Liver (tissue), 3 donors: ENCODE measurements at regions not wholly inside any gene's neighbourhood (a gene's known extent, or its start where the extent isn't known, plus 50 kb on each side); places are given as distances from the start of the nearest gene placed in this dataset.

ENCODE experiments used
- EGR1 ChIP-seq, 2 donors: IDR thresholded peaks; 2 replicates each; pipeline ENCODE4 v1.6.1; 2016 to 2018; ENCODE audit warnings: antibody characterized with exemption in 2 of 2, low read depth in 2 of 2
- GABPA ChIP-seq, 2 donors: IDR thresholded peaks in 1 of 2; conservative IDR thresholded peaks in 1 of 2; 2 replicates each; pipeline ENCODE4 v1.6.1; 2016; ENCODE audit warnings: antibody characterized with exemption in 2 of 2, mild to moderate bottlenecking in 1 of 2, moderate library complexity in 1 of 2
- HNF4G ChIP-seq: IDR thresholded peaks from 2 replicates; pipeline ENCODE4 v1.6.1; 2016; ENCODE audit warnings: antibody characterized with exemption
- RAD21 ChIP-seq, 2 donors: IDR thresholded peaks; 2 replicates each; pipeline ENCODE4 v1.6.1; 2016; ENCODE audit warnings: antibody characterized with exemption in 2 of 2, mild to moderate bottlenecking in 2 of 2
- SP1 ChIP-seq: IDR thresholded peaks from 2 replicates; pipeline ENCODE4 v1.6.1; 2018; ENCODE audit warnings: antibody characterized with exemption, mild to moderate bottlenecking
- YY1 ChIP-seq: IDR thresholded peaks from 2 replicates; pipeline ENCODE4 v1.6.1; 2016; ENCODE audit warnings: antibody characterized with exemption, mild to moderate bottlenecking
- TF ChIP-seq, protein P1 (sequence below): fragments of 150-350 bp; IDR thresholded peaks from 2 replicates; pipeline ENCODE4 v1.5.1; 2017; ENCODE audit warnings: improper control_type of control experiment, low read depth, low read length; ENCODE audit not compliant: missing input control
- TF ChIP-seq, protein P2 (sequence below): IDR thresholded peaks from 2 replicates; pipeline ENCODE4 v1.6.1; 2016; ENCODE audit warnings: antibody characterized with exemption
- TF ChIP-seq, protein P3 (sequence below): IDR thresholded peaks from 2 replicates; pipeline ENCODE4 v1.6.1; 2016; ENCODE audit warnings: antibody characterized with exemption, mild to moderate bottlenecking
- donor health status: healthy.
- donor health status: healthy.

DNA sequence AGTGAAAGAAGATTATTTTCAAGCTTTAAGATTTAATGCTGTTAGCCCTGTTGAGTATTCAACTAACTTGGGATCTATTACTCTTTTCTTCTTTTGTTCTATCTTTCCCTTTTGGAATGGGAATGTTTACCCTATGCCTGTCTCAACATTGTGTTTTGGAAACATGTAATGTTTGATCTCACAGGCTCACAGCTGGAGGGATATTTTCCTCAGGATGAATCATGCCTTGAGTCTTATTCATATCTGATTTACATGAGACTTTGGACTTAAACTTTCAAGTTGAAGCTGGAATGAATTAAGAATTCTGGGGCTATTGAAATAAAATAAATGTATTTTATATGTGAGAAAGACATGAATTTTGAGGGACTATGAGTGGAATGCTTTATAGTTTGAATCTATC lies 607.8 kb upstream of the PTGER4 start:
- TF ChIP-seq HNF4G (no peak), EGR1 (IDR thresholded peaks at IDR 0.05; ENCODE audit: low read depth in 2 of 2) (no peak), YY1 (no peak), SP1 (no peak), GABPA (IDR thresholded peaks at IDR 0.05 in 1 of 2, conservative IDR thresholded peaks at IDR 0.05 in 1 of 2) (no peak), RAD21 (IDR thresholded peaks at IDR 0.05) (no peak)
- TF ChIP-seq, protein P1, sequence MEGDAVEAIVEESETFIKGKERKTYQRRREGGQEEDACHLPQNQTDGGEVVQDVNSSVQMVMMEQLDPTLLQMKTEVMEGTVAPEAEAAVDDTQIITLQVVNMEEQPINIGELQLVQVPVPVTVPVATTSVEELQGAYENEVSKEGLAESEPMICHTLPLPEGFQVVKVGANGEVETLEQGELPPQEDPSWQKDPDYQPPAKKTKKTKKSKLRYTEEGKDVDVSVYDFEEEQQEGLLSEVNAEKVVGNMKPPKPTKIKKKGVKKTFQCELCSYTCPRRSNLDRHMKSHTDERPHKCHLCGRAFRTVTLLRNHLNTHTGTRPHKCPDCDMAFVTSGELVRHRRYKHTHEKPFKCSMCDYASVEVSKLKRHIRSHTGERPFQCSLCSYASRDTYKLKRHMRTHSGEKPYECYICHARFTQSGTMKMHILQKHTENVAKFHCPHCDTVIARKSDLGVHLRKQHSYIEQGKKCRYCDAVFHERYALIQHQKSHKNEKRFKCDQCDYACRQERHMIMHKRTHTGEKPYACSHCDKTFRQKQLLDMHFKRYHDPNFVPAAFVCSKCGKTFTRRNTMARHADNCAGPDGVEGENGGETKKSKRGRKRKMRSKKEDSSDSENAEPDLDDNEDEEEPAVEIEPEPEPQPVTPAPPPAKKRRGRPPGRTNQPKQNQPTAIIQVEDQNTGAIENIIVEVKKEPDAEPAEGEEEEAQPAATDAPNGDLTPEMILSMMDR: no peak
- TF ChIP-seq, protein P2, sequence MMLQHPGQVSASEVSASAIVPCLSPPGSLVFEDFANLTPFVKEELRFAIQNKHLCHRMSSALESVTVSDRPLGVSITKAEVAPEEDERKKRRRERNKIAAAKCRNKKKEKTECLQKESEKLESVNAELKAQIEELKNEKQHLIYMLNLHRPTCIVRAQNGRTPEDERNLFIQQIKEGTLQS: no peak
- TF ChIP-seq, protein P3, sequence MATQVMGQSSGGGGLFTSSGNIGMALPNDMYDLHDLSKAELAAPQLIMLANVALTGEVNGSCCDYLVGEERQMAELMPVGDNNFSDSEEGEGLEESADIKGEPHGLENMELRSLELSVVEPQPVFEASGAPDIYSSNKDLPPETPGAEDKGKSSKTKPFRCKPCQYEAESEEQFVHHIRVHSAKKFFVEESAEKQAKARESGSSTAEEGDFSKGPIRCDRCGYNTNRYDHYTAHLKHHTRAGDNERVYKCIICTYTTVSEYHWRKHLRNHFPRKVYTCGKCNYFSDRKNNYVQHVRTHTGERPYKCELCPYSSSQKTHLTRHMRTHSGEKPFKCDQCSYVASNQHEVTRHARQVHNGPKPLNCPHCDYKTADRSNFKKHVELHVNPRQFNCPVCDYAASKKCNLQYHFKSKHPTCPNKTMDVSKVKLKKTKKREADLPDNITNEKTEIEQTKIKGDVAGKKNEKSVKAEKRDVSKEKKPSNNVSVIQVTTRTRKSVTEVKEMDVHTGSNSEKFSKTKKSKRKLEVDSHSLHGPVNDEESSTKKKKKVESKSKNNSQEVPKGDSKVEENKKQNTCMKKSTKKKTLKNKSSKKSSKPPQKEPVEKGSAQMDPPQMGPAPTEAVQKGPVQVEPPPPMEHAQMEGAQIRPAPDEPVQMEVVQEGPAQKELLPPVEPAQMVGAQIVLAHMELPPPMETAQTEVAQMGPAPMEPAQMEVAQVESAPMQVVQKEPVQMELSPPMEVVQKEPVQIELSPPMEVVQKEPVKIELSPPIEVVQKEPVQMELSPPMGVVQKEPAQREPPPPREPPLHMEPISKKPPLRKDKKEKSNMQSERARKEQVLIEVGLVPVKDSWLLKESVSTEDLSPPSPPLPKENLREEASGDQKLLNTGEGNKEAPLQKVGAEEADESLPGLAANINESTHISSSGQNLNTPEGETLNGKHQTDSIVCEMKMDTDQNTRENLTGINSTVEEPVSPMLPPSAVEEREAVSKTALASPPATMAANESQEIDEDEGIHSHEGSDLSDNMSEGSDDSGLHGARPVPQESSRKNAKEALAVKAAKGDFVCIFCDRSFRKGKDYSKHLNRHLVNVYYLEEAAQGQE: no peak
